DOHH2 (cell line): ENCODE measurements at regions not wholly inside any gene's neighbourhood (a gene's known extent, or its start where the extent isn't known, plus 50 kb on each side); places are given as distances from the start of the nearest gene placed in this dataset.

Experiments used
- H3F3A ChIP-seq: fragments of 200-600 bp; sonication (generic), shearing (Covaris generic); 2 replicates; pipeline ENCODE4 v1.6.0; 2016; ENCODE audit warnings: antibody characterized with exemption, mild to moderate bottlenecking; ENCODE audit not compliant: control insufficient read depth, insufficient read depth
- H3K27ac ChIP-seq: fragments of 200-600 bp; sonication (generic); 2 replicates; pipeline ENCODE4 v1.5.1; 2014; ENCODE audit warnings: low read depth, mild to moderate bottlenecking, low read length, moderate library complexity
- H3K27me3 ChIP-seq: fragments of 200-600 bp; sonication (generic); 2 replicates; pipeline ENCODE4 v1.6.1; 2014; ENCODE audit warnings: mild to moderate bottlenecking, low read length, mixed read lengths; ENCODE audit not compliant: control insufficient read depth
- H3K36me3 ChIP-seq: fragments of 200-600 bp; sonication (generic); 2 replicates; pipeline ENCODE4 v1.6.1; 2014; ENCODE audit warnings: mild to moderate bottlenecking, low read length, moderate library complexity, mixed read lengths; ENCODE audit not compliant: control insufficient read depth
- H3K4me1 ChIP-seq: fragments of 200-600 bp; sonication (generic); 2 replicates; pipeline ENCODE4 v1.6.1; 2014; ENCODE audit warnings: mild to moderate bottlenecking, low read length, mixed read lengths; ENCODE audit not compliant: control insufficient read depth
- H3K4me2 ChIP-seq: fragments of 200-600 bp; sonication (generic); 2 replicates; pipeline ENCODE4 v1.6.0; 2014; ENCODE audit warnings: mild to moderate bottlenecking, low read length, moderate library complexity
- H3K4me3 ChIP-seq: fragments of 200-600 bp; sonication (generic); 2 replicates; pipeline ENCODE4 v1.5.1; 2014; ENCODE audit warnings: mild to moderate bottlenecking, low read length, mixed read lengths
- H3K79me2 ChIP-seq: fragments of 200-600 bp; sonication (generic); 2 replicates; pipeline ENCODE4 v1.6.1; 2014; ENCODE audit warnings: mild to moderate bottlenecking, low read length, mixed read lengths; ENCODE audit not compliant: control insufficient read depth
- H3K9me2 ChIP-seq: fragments of 200-600 bp; sonication (generic); replicated peaks from 2 replicates; pipeline ENCODE4 v1.6.1; 2014; ENCODE audit warnings: mild to moderate bottlenecking, low read length, mixed read lengths; ENCODE audit not compliant: control insufficient read depth
- H3K9me3 ChIP-seq: fragments of 200-600 bp; sonication (generic); 2 replicates; pipeline ENCODE4 v1.6.1; 2014; ENCODE audit warnings: antibody characterized with exemption, low read length, mixed read lengths; ENCODE audit not compliant: control insufficient read depth, insufficient read depth
- H4K20me1 ChIP-seq: fragments of 200-600 bp; sonication (generic); 2 replicates; pipeline ENCODE4 v1.6.0; 2014; ENCODE audit warnings: low read depth, mild to moderate bottlenecking, antibody characterized with exemption, low read length, moderate library complexity; ENCODE audit not compliant: control insufficient read depth, insufficient read depth
- EZH2phosphoT487 ChIP-seq: fragments of 200-600 bp; sonication (generic); IDR thresholded peaks from 2 replicates; pipeline ENCODE4 v1.6.1; 2017; ENCODE audit warnings: borderline replicate concordance, mild to moderate bottlenecking, antibody characterized with exemption, low read length, moderate library complexity, mixed read lengths
- TF ChIP-seq, protein P1 (sequence below): fragments of 200-600 bp; sonication (generic); IDR thresholded peaks from one replicate; pipeline ENCODE4 v1.5.1; 2014; ENCODE audit warnings: antibody characterized with exemption, mild to moderate bottlenecking, low read depth, low read length; ENCODE audit not compliant: poor library complexity, severe bottlenecking

DNA sequence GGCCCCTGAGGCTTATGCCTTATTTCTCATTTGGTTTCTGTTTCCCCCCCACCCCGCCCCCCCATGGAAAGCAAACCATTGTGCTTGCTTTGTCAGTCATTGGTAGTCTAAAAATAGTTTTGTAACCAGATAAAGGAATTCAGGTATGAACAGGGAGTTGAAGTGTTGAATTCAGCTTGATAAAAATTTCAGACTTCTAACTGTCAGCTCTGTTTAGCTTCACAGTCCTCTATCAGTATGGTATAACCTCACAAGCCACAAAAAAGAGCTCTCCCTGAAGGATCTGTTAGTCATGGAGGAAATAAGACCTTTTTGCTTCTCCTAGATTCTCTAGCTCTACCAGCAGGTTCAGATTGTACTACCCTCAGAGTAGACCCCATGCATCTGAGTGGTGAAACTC, 378.1 kb downstream of the TMEM38B start:
- H3K4me2 ChIP-seq: no peak overlapping the region

DNA sequence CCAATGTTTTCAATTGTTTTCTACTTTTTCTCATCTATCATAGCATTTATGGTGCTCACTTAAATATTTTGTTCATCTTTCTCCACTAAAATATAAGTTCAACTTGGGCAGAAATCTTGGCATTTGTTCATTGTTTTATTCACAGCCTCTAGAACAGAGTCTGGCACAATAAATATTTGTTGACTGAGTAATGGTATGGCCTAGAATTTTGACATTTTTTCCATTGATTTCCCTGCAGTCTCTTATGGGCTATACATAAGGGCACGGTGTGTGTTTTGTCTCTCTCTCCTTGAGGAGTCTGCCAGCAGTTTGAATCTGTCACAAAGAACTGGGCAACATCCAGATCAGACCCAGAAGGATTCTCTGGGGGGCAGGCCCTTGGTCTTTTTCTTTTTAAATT, 379.7 kb downstream of the TMEM38B start:
- Histone ChIP-seq H3K4me2 (no peak overlapping the region), H4K20me1 (no peaks in the 10 kb centered on the region), H3K9me2 (no peaks in the 10 kb centered on the region), H3F3A (no peaks in the 10 kb centered on the region), H3K9me3 (no peaks in the 10 kb centered on the region), H3K79me2 (no peaks in the 10 kb centered on the region), H3K4me1 (no peaks in the 10 kb centered on the region), H3K4me3 (no peak overlapping the region), H3K27ac (no peak overlapping the region), H3K36me3 (no peaks in the 10 kb centered on the region), H3K27me3 (no peaks in the 10 kb centered on the region)
- no peak for TF ChIP-seq EZH2phosphoT487
- TF ChIP-seq, protein P1, sequence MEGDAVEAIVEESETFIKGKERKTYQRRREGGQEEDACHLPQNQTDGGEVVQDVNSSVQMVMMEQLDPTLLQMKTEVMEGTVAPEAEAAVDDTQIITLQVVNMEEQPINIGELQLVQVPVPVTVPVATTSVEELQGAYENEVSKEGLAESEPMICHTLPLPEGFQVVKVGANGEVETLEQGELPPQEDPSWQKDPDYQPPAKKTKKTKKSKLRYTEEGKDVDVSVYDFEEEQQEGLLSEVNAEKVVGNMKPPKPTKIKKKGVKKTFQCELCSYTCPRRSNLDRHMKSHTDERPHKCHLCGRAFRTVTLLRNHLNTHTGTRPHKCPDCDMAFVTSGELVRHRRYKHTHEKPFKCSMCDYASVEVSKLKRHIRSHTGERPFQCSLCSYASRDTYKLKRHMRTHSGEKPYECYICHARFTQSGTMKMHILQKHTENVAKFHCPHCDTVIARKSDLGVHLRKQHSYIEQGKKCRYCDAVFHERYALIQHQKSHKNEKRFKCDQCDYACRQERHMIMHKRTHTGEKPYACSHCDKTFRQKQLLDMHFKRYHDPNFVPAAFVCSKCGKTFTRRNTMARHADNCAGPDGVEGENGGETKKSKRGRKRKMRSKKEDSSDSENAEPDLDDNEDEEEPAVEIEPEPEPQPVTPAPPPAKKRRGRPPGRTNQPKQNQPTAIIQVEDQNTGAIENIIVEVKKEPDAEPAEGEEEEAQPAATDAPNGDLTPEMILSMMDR: no peak

More for the DNA sequence above, 378.1 kb downstream of the TMEM38B start:
- no peaks in the 10 kb centered on the region for H3K9me3 ChIP-seq
- no peaks in the 10 kb centered on the region for H3K36me3 ChIP-seq
- no peaks in the 10 kb centered on the region for H3K9me2 ChIP-seq
- H3F3A ChIP-seq: no peaks in the 10 kb centered on the region
- no peaks in the 10 kb centered on the region for H4K20me1 ChIP-seq
- no peaks in the 10 kb centered on the region for H3K4me1 ChIP-seq
- H3K79me2 ChIP-seq: no peaks in the 10 kb centered on the region
- no peak overlapping the region for H3K27ac ChIP-seq
- H3K27me3 ChIP-seq: no peaks in the 10 kb centered on the region
- TF ChIP-seq, protein P1: no peak
- TF ChIP-seq EZH2phosphoT487: no peak
- H3K4me3 ChIP-seq: no peak overlapping the region

DNA sequence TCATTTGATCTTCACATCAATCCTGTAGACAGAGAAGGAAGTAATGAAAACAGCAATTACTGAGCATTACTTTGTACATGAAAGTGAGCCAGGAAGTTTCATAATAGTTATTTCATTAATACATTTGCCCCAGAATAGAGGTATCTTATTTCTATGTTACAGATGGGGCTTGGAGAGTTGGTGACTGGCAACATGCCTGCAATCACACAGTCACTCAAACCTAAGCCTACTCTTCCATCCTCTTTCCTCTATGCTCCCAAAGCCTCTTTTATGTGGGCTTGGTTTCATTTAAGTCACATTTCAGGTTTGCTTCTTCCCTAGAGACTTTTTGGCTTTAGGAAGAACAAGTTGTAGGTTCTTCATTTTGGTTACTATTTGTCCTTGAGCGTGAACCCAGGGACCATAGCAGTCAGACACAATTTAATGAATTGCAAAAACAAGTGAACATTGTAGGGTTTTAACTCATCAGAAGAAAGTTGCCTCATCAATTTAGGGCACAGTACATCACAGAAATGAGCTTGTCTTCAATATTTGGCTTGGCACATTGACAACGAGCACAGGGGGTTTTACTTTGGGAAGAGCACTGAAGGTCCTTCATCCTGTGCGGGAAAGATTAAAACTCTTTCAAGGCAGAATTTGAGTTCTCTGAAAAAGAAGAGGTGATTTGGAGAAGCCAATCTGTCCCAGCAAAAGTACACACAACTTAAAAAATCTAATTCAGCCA, 381.1 kb downstream of the TMEM38B start:
- H3K79me2 ChIP-seq: no peaks in the 10 kb centered on the region
- no peak for TF ChIP-seq EZH2phosphoT487
- TF ChIP-seq, protein P1: no peak
- H3K27me3 ChIP-seq: no peaks in the 10 kb centered on the region
- no peak overlapping the region for H3K27ac ChIP-seq
- H3K36me3 ChIP-seq: no peaks in the 10 kb centered on the region
- no peak overlapping the region for H3K4me2 ChIP-seq
- H3F3A ChIP-seq: no peaks in the 10 kb centered on the region
- H3K9me2 ChIP-seq: no peaks in the 10 kb centered on the region
- H3K4me1 ChIP-seq: no peaks in the 10 kb centered on the region
- H3K9me3 ChIP-seq: no peaks in the 10 kb centered on the region
- H3K4me3 ChIP-seq: no peak overlapping the region
- H4K20me1 ChIP-seq: no peaks in the 10 kb centered on the region
